Transverse colon (tissue), 4 donors: ENCODE measurements at regions not wholly inside any gene's neighbourhood (a gene's known extent, or its start where the extent isn't known, plus 50 kb on each side); places are given as distances from the start of the nearest gene placed in this dataset.
"Not testable (repeated sequence)": the region's sequence is repeated elsewhere in the genome, so short reads cannot be mapped to it uniquely, and the experiment has no call there.

Experiments
- DNase-seq: peaks from one replicate; pipeline ENCODE4 v3.0.0-alpha.2; 2019
- H3K27ac ChIP-seq, 4 donors: fragments of 200-600 bp; sonication (generic); 2 replicates each; pipeline ENCODE4 v1.5.1; 2016 to 2018; ENCODE audit warnings: inconsistent platforms in 4 of 4
- H3K27me3 ChIP-seq: fragments of 200-600 bp; sonication (generic); 2 replicates; pipeline ENCODE4 v1.5.1; 2017; ENCODE audit warnings: inconsistent platforms
- H3K36me3 ChIP-seq, 4 donors: fragments of 200-600 bp; sonication (generic); 2 replicates each; pipeline ENCODE4 v1.5.1; 2017 to 2019; ENCODE audit warnings: inconsistent platforms in 4 of 4
- H3K4me1 ChIP-seq, 4 donors: fragments of 200-600 bp; sonication (generic); 2 replicates each; pipeline ENCODE4 v1.5.1; 2017 to 2020; ENCODE audit warnings: inconsistent platforms in 4 of 4
- H3K4me3 ChIP-seq, 4 donors: fragments of 200-600 bp; sonication (generic); 1 replicate in 1 of 4; 2 replicates in 3 of 4; pipeline versions ENCODE4 v1.5.1 to v1.6.1; 2017 to 2019; ENCODE audit warnings: inconsistent platforms in 4 of 4
- H3K9me3 ChIP-seq, 2 donors: fragments of 200-600 bp; sonication (generic); 2 replicates each; pipeline ENCODE4 v1.5.1; 2017 to 2019; ENCODE audit warnings: inconsistent platforms in 2 of 2
- EP300 ChIP-seq: sonication (generic); formaldehyde crosslinking; IDR thresholded peaks from one replicate; pipeline ENCODE4 v1.6.1; 2017; ENCODE audit warnings: antibody characterized with exemption, low read depth
- POLR2A ChIP-seq: fragments of 450-650 bp; IDR thresholded peaks from one replicate; pipeline ENCODE4 v1.6.1; 2016; ENCODE audit warnings: antibody characterized with exemption, mild to moderate bottlenecking, moderate library complexity
- POLR2AphosphoS5 ChIP-seq, 3 donors: sonication (generic); formaldehyde crosslinking; IDR thresholded peaks; one replicate each; pipeline ENCODE4 v1.6.1; 2016; ENCODE audit warnings: antibody characterized with exemption in 3 of 3
- WGBS, 2 donors: methylation state at CpG; one replicate each; pipeline ENCODE4 v1.1.5; 2018; ENCODE audit warnings: low coverage in 1 of 2; 5-methylcytosine and 5-hydroxymethylcytosine counted together
- in situ Hi-C, 4 donors: fragments of 200-750 bp; cut with MboI; loops; one replicate each; pipeline versions ENCODE4 v1.15.0 to v1.15.1; 2017; ENCODE audit warnings: low sequenced_read_pairs in 3 of 4, low pct_ligation_motif_present in 1 of 4, low pct_unique_long_range_greater_than_20kb in 1 of 4
- intact Hi-C: fragments of 100-400 bp; cut with DNase I; formaldehyde crosslinking; loops from one replicate; pipeline ENCODE4 v1.15.1; 2023; ENCODE audit warnings: low total_unique reads
- TF ChIP-seq, protein P1 (sequence below), 5 experiments: fragments of 200-600 bp in 3 of 5; fragments of 450-650 bp in 2 of 5; sonication (generic) in 3 of 5; IDR thresholded peaks; 1 replicate in 2 of 5; 2 replicates in 3 of 5; pipeline ENCODE4 v1.5.1; 2016 to 2017; ENCODE audit warnings: antibody characterized with exemption in 5 of 5, inconsistent platforms in 3 of 5, mild to moderate bottlenecking in 2 of 5, moderate library complexity in 1 of 5

DNA sequence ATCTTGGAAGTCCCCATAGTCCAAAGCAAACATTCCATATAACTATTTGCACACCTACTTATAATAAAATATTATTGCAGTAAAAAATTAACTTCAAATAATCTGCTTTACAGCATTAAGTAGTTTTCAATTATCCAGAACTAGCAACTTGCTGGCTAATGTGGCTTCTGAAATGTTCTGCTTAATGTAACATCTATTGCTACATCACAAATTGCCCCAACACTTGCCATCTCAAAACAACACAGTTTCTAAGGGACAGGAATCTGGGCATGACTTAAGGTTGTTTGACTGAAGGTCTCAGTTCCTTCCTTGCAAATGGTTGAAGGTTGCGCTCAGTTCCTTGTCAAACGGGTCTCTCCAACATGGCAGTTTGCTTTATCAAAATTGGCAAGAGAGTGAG, 378.5 kb upstream of the SEMA3C start:
- Histone ChIP-seq H3K9me3 (no peaks in the 10 kb centered on the region), H3K27ac (no peak overlapping the region), H3K4me1 (peaks cover 0 to 40% (median 23%) of the 10 kb centered on the region in 4 donors), H3K4me3 (no peak overlapping the region), H3K27me3 (no peaks in the 10 kb centered on the region), H3K36me3 (no peaks in the 10 kb centered on the region)
- in situ Hi-C loops: no loop called here
- intact Hi-C loops: no loop called here
- WGBS, 2 donors: 49% methylated on average over 2 of the region's 2 CpGs; no CpG with 5 or more reads in 1 of the 2 donors
- DNase-seq: no peak
- TF ChIP-seq EP300 (no peak), POLR2AphosphoS5 (IDR thresholded peaks at IDR 0.05) (no peak), POLR2A (no peak)
- TF ChIP-seq, protein P1, sequence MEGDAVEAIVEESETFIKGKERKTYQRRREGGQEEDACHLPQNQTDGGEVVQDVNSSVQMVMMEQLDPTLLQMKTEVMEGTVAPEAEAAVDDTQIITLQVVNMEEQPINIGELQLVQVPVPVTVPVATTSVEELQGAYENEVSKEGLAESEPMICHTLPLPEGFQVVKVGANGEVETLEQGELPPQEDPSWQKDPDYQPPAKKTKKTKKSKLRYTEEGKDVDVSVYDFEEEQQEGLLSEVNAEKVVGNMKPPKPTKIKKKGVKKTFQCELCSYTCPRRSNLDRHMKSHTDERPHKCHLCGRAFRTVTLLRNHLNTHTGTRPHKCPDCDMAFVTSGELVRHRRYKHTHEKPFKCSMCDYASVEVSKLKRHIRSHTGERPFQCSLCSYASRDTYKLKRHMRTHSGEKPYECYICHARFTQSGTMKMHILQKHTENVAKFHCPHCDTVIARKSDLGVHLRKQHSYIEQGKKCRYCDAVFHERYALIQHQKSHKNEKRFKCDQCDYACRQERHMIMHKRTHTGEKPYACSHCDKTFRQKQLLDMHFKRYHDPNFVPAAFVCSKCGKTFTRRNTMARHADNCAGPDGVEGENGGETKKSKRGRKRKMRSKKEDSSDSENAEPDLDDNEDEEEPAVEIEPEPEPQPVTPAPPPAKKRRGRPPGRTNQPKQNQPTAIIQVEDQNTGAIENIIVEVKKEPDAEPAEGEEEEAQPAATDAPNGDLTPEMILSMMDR (IDR thresholded peaks at IDR 0.05): no peak

DNA sequence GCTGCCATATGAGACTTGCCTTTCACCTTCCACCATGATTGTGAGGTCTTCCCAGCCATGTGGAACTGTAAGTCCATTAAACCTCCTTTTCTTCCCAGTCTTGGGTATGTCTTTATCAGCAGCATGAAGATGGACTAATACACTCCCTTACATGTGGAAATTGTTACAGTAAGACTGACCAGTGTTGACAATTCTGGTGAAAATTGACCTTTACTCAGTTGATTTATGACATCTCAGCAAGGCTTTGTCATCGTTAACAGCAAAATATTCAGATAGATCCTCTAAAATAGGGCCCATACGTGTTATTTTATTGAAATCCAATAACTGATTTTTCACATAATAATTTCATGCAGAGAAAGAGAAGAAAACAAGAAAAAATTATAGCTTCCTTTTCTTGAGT, 377.9 kb upstream of the SEMA3C start:
- DNase-seq: no peak
- WGBS, 2 donors: 65 to 79% methylated on average over 2 of the region's 2 CpGs
- no peak overlapping the region for H3K27ac ChIP-seq
- H3K9me3 ChIP-seq: no peaks in the 10 kb centered on the region
- no peak overlapping the region for H3K4me3 ChIP-seq
- H3K27me3 ChIP-seq: no peaks in the 10 kb centered on the region
- no peaks in the 10 kb centered on the region for H3K36me3 ChIP-seq
- in situ Hi-C loops: no loop called here
- intact Hi-C loops: no loop called here
- H3K4me1 ChIP-seq: peaks cover 0 to 34% (median 22%) of the 10 kb centered on the region in 4 donors
- no peak for TF ChIP-seq POLR2AphosphoS5 (IDR thresholded peaks at IDR 0.05)
- TF ChIP-seq, protein P1 (IDR thresholded peaks at IDR 0.05): no peak
- no peak for TF ChIP-seq POLR2A
- no peak for TF ChIP-seq EP300

DNA sequence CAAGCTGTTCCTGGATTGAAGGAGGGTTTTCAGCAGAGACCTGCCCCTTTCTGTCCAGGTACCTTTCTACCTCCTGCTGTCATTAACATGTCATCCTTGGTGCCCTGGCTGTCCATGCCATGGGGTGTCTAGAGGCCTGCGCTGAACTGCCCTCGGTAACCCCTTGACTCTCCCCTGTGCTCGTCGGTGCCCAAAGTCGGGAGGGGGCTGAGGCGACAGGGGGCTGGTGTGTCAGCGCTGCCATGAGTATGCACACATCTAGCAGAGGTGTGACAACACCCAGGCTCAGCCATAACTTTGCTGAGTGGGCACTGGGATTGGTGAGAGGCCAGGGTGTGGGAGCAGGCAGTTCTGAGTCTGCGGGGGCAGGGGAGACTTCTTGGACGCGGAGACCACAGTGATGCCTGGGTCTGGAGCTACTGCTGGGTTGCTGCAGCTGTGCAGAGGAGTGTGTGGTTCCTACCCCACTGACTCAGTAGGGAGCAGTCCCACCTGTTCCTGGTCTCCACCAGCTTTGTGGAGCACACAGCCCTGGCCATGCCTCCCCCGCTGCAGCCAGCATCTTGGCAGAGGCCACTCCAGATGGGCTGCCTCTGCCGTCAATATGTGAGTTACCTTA, 376.2 kb upstream of the SEMA3C start:
- Histone ChIP-seq H3K4me1 (peaks cover 0 to 25% (median 18%) of the 10 kb centered on the region in 4 donors), H3K27ac (no peak overlapping the region), H3K9me3 (no peaks in the 10 kb centered on the region), H3K4me3 (no peak overlapping the region), H3K27me3 (no peaks in the 10 kb centered on the region), H3K36me3 (no peaks in the 10 kb centered on the region)
- DNase-seq: no peak
- in situ Hi-C loops: no loop called here
- intact Hi-C loops: no loop called here
- TF ChIP-seq, protein P1 (IDR thresholded peaks at IDR 0.05): no peak
- TF ChIP-seq POLR2A (no peak), POLR2AphosphoS5 (IDR thresholded peaks at IDR 0.05) (no peak), EP300 (no peak)
- WGBS, 2 donors: 87 to 100% methylated on average over 1 to 12 of the region's 12 CpGs

DNA sequence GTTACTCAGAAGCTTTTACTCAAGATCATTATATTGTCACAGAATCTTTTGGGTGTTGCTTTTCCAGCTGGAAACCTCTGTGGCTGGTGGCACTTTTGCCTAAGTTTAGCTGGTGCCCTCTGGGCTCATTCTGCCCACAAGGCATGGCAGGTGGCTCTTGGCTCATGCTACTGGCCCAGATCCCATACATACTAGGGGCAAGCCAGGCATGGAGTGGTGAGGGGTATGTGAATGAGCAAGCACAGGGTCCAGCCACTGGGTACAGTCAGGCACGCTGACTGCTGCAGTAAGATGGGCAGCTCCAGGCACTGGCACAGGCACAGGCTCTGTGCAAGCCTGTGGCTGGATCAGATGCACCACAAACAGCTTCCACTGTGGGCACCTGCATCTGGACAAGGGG, 375.0 kb upstream of the SEMA3C start:
- TF ChIP-seq, protein P1 (IDR thresholded peaks at IDR 0.05): no peak
- TF ChIP-seq POLR2AphosphoS5 (IDR thresholded peaks at IDR 0.05): no peak
- TF ChIP-seq EP300: no peak
- no peak for TF ChIP-seq POLR2A
- in situ Hi-C loops (no loop called here), intact Hi-C loops (no loop called here)
- DNase-seq: no peak
- Histone ChIP-seq H3K4me1 (peaks cover 0 to 13% (median 8%) of the 10 kb centered on the region in 4 donors), H3K27ac (no peak overlapping the region), H3K36me3 (no peaks in the 10 kb centered on the region), H3K4me3 (no peak overlapping the region), H3K9me3 (no peaks in the 10 kb centered on the region), H3K27me3 (no peaks in the 10 kb centered on the region)
- no CpG with 5 or more reads among the region's 1 CpG for WGBS, 2 donors

DNA sequence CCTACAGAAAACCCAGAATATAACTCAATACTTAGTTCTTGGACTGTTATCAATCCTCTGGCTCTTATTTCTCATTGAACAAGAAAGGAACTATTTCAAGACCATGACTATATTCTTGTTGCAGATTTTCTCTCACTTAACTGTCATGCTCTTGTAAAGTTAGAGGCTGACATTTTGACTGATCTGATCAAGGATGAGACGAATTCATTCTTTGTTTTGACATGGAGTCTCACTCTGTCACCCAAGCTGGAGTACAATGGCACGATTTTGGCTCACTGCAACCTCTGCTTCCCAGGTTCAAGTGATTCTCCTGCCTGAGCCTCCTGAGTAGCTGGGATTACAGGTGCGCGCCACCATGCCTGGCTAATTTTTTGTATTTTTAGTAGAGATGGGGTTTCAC, 367.9 kb upstream of the SEMA3C start:
- H3K36me3 ChIP-seq, H3K27me3 ChIP-seq, H3K9me3 ChIP-seq, H3K4me3 ChIP-seq, DNase-seq, H3K4me1 ChIP-seq, H3K27ac ChIP-seq, in situ Hi-C loops, intact Hi-C loops: not testable (repeated sequence)
- 87% methylated on average over 3 to 4 of the region's 4 CpGs for WGBS, 2 donors
